Peyer's patch (tissue), 4 donors: ENCODE measurements at regions not wholly inside any gene's neighbourhood (a gene's known extent, or its start where the extent isn't known, plus 50 kb on each side); places are given as distances from the start of the nearest gene placed in this dataset.

Experiments used
- CTCF ChIP-seq, 6 experiments: fragments of 450-650 bp in 4 of 6; fragments of 200-600 bp in 2 of 6; sonication (generic) in 1 of 6; IDR thresholded peaks; one replicate each; pipeline ENCODE4 v1.5.1; 2017 to 2019; ENCODE audit warnings: antibody characterized with exemption in 6 of 6, mild to moderate bottlenecking in 3 of 6, moderate library complexity in 1 of 6
- POLR2A ChIP-seq, 2 donors: fragments of 450-650 bp; IDR thresholded peaks; one replicate each; pipeline ENCODE4 v1.5.1; 2017; ENCODE audit warnings: antibody characterized with exemption in 2 of 2, mild to moderate bottlenecking in 2 of 2, moderate library complexity in 2 of 2

- TF ChIP-seq CTCF (IDR thresholded peaks at IDR 0.05): no peak
- no peak for TF ChIP-seq POLR2A (IDR thresholded peaks at IDR 0.05)
Measured at GRCh38 chr3:194867270-194867983, 181.7 kb downstream of the FAM43A start.
